Bronchial epithelial cell (primary cell): ENCODE measurements at regions not wholly inside any gene's neighbourhood (a gene's known extent, or its start where the extent isn't known, plus 50 kb on each side); places are given as distances from the start of the nearest gene placed in this dataset.
A peak's percentile ranks its signal among the peaks of the same experiment; 100 is the strongest.

Source experiments
- DNase-seq: peaks from one replicate; pipeline ENCODE4 v3.0.0-alpha.2; 2010; ENCODE audit warnings: low read depth
- FAIRE-seq: peaks from 2 replicates; lab custom pipeline; 2011; peaks lifted over from hg19 to GRCh38; lab: Jason Lieb, UNC
- H3K27me3 ChIP-seq: 2 replicates; pipeline ENCODE4 v1.5.1; 2011; ENCODE audit warnings: low read length; ENCODE audit not compliant: control insufficient read depth, insufficient read depth
- H3K36me3 ChIP-seq: 2 replicates; pipeline ENCODE4 v1.5.1; 2011; ENCODE audit warnings: low read length; ENCODE audit not compliant: control insufficient read depth, insufficient read depth
- H3K4me3 ChIP-seq: 2 replicates; pipeline ENCODE4 v1.5.1; 2011; ENCODE audit warnings: mild to moderate bottlenecking, low read depth, low read length, control low read depth
- TF ChIP-seq, protein P1 (sequence below): IDR thresholded peaks from 2 replicates; pipeline ENCODE4 v1.5.1; 2011; ENCODE audit warnings: mild to moderate bottlenecking, moderate library complexity, low read length, control low read depth, inconsistent platforms; ENCODE audit not compliant: insufficient read depth, severe bottlenecking

- no peak overlapping the region for H3K4me3 ChIP-seq
- DNase-seq (no peak), FAIRE-seq (no peak)
- TF ChIP-seq, protein P1, sequence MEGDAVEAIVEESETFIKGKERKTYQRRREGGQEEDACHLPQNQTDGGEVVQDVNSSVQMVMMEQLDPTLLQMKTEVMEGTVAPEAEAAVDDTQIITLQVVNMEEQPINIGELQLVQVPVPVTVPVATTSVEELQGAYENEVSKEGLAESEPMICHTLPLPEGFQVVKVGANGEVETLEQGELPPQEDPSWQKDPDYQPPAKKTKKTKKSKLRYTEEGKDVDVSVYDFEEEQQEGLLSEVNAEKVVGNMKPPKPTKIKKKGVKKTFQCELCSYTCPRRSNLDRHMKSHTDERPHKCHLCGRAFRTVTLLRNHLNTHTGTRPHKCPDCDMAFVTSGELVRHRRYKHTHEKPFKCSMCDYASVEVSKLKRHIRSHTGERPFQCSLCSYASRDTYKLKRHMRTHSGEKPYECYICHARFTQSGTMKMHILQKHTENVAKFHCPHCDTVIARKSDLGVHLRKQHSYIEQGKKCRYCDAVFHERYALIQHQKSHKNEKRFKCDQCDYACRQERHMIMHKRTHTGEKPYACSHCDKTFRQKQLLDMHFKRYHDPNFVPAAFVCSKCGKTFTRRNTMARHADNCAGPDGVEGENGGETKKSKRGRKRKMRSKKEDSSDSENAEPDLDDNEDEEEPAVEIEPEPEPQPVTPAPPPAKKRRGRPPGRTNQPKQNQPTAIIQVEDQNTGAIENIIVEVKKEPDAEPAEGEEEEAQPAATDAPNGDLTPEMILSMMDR = no peak
- H3K27me3 ChIP-seq = no peaks in the 10 kb centered on the region
- H3K36me3 ChIP-seq = no peaks in the 10 kb centered on the region
Measured at GRCh38 chr3:126264952-126265351, 84.6 kb upstream of the ALDH1L1 start.

- DNase-seq (no peak), FAIRE-seq (peak; percentile 47)
- TF ChIP-seq, protein P1 = no peak
- Histone ChIP-seq H3K36me3 (no peaks in the 10 kb centered on the region), H3K27me3 (no peaks in the 10 kb centered on the region), H3K4me3 (no peak overlapping the region)
Measured at GRCh38 chr3:126264381-126264780, 84.0 kb upstream of the ALDH1L1 start.

DNA sequence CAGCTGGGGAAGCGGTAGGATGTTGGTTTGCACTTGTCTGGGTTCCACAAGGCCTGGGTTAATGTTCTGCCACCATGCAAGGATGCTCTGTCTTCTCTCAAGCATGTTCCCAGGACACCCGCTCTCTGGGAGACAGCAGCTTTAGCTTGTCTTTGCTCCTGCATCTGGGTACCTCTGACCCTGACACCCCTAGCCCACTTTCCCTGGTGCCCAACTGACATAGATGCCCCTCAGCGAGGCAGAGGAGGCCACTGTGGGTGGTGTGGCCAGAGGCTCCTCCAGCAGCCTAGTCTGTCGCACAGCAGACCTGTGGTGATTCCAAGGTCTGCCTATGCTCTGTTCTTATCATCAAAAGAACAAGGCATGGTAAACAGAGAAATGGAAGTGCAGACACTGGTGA lies 83.6 kb upstream of the ALDH1L1 start:
- Histone ChIP-seq H3K27me3 (no peaks in the 10 kb centered on the region), H3K36me3 (no peaks in the 10 kb centered on the region), H3K4me3 (no peak overlapping the region)
- TF ChIP-seq, protein P1 = no peak
- DNase-seq (no peak), FAIRE-seq (no peak)

GRCh38 chr3:126263539-126263938 lies 83.2 kb upstream of the ALDH1L1 start:
- Histone ChIP-seq H3K27me3 (no peaks in the 10 kb centered on the region), H3K36me3 (no peaks in the 10 kb centered on the region), H3K4me3 (no peak overlapping the region)
- TF ChIP-seq, protein P1 = no peak
- no peak for DNase-seq
- no peak for FAIRE-seq

- Histone ChIP-seq H3K36me3 (no peaks in the 10 kb centered on the region), H3K27me3 (no peaks in the 10 kb centered on the region), H3K4me3 (no peak overlapping the region)
- DNase-seq (no peak), FAIRE-seq (no peak)
- TF ChIP-seq, protein P1 = no peak
Measured at GRCh38 chr3:126262227-126262626, 81.8 kb upstream of the ALDH1L1 start.

DNA sequence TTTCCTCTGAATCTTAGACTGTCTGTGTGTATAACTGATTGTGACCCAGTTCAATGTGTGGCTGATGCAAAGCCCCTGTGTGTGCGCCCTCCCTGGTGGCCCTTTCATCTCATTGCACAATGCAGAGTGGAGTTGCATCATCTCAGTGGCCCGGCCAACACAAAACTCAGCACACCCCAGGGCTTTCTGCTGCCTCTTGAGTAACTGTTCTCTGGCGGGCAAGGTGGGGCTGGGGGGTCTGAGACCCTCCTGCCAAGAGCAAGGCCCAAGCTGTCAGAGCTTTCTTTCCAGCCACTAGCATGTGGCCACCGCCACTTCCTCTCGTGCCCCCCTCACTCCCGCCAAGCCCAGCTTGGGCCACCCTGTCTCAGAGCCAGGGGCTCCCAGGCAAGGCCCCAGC lies 80.7 kb upstream of the ALDH1L1 start:
- Histone ChIP-seq H3K36me3 (no peaks in the 10 kb centered on the region), H3K4me3 (no peak overlapping the region), H3K27me3 (no peaks in the 10 kb centered on the region)
- TF ChIP-seq, protein P1 = no peak
- no peak for DNase-seq
- no peak for FAIRE-seq
